ENCODE measurements at regions not wholly inside any gene's neighbourhood (a gene's known extent, or its start where the extent isn't known, plus 50 kb on each side); places are given as distances from the start of the nearest gene placed in this dataset.
"Not testable (repeated sequence)": the region's sequence is repeated elsewhere in the genome, so short reads cannot be mapped to it uniquely, and the experiment has no call there.

DNA sequence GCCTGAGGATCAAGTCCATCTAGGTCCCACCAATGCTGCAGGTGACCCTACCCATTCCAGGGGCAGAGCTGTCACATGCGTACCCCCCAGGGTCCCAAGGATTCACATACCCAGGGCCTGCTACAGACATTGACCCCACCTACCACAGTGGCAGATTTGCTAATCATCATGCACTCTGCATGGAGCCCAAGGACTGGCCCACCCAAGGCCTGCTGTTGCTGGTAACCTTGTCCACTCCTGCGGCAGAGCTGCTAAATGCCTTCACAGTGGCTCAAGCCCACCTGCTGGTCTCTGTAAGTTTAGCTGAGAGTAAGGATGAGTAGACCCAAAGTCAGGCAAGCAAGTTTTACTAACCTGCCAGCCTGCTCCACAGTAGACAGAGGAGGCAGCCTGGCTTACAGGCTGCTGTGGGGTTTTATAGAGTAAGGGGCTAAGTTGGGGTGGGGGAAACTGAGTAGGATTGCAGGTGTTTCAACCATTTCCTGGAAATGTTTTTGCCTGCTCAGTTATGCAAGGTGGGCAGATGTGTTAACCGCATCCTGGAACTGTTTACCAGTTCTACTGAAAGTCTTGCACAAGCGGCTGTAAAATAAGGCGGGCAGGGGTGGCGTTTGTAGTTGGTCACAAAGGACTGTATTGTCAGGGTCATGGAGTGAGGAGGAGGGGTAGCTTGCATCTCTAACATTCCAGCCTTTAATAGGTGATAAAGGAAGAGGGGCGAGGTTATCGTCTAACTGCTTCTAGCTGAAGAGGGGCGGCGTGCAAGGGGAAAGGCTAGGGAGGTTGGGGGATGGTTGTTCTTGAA is 2163.5 kb upstream of the WWC1 start:
- H3K27ac Mint-ChIP-seq (ENCODE audit: unreplicated experiment) = no peak overlapping the region
- peaks cover 4% of the 10 kb centered on the region for H3K9me3 Mint-ChIP-seq (ENCODE audit: low read depth)
- H3K4me1 Mint-ChIP-seq (ENCODE audit: low read depth) = no peaks in the 10 kb centered on the region
- H3K27me3 Mint-ChIP-seq (ENCODE audit: low read depth) = no peaks in the 10 kb centered on the region
- DNase-seq (ENCODE audit: low spot score) = peak; percentile 41
- H3K4me3 Mint-ChIP-seq (ENCODE audit: unreplicated experiment) = no peak overlapping the region
- no peaks in the 10 kb centered on the region for H3K36me3 Mint-ChIP-seq (ENCODE audit: low read depth)
- TF ChIP-seq, protein P1, sequence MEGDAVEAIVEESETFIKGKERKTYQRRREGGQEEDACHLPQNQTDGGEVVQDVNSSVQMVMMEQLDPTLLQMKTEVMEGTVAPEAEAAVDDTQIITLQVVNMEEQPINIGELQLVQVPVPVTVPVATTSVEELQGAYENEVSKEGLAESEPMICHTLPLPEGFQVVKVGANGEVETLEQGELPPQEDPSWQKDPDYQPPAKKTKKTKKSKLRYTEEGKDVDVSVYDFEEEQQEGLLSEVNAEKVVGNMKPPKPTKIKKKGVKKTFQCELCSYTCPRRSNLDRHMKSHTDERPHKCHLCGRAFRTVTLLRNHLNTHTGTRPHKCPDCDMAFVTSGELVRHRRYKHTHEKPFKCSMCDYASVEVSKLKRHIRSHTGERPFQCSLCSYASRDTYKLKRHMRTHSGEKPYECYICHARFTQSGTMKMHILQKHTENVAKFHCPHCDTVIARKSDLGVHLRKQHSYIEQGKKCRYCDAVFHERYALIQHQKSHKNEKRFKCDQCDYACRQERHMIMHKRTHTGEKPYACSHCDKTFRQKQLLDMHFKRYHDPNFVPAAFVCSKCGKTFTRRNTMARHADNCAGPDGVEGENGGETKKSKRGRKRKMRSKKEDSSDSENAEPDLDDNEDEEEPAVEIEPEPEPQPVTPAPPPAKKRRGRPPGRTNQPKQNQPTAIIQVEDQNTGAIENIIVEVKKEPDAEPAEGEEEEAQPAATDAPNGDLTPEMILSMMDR (IDR thresholded peaks at IDR 0.05) = no peak

DNA sequence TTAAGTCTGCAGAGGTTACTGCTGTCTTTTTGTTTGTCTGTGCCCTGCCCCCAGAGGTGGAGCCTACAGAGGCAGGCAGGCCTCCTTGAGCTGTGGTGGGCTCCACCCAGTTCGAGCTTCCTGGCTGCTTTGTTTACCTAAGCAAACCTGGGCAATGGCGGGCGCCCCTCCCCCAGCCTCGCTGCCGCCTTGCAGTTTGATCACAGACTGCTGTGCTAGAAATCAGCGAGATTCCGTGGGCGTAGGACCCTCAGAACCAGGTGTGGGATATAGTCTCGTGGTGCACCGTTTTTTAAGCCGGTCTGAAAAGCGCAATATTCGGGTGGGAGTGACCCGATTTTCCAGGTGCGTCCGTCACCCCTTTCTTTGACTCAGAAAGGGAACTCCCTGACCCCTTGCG is 2146.3 kb upstream of the WWC1 start:
- not testable (repeated sequence) for H3K36me3 Mint-ChIP-seq (ENCODE audit: low read depth); H3K4me1 Mint-ChIP-seq (ENCODE audit: low read depth); H3K4me3 Mint-ChIP-seq (ENCODE audit: unreplicated experiment); H3K27ac Mint-ChIP-seq (ENCODE audit: unreplicated experiment); H3K27me3 Mint-ChIP-seq (ENCODE audit: low read depth); DNase-seq (ENCODE audit: low spot score)
- H3K9me3 Mint-ChIP-seq (ENCODE audit: low read depth) = peaks cover 24% of the 10 kb centered on the region

DNA sequence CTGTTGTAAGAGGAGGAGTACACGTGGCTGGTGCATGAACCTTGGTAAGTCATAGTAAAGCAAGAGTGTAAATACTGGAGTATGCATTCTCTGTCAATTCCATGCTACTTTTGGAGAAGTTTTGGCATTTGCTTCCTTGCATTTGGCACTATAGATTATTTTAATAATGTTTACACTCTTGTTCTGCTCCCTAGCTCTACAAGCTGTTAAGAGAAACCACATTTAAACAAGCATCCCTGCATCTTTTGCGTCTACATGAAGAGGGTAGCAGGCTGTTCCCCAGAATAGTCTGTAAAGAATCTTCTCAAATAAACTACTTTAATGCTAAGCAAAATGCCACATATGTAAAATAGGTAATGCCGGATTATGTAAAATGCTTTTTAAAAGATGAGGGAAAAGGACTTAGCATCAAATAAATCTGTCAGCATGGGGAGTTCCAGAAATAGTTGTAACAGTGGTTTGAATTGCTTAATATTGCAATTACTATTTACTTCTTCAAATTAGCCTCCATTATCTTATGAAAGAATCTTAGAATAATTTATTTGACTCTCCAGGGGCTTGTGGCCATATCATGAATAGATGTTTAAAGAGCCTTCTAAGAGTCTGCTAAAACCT is 2127.3 kb upstream of the WWC1 start:
- no peak for DNase-seq (ENCODE audit: low spot score)
- Mint-ChIP-seq H3K27ac (ENCODE audit: unreplicated experiment) (no peak overlapping the region), H3K27me3 (ENCODE audit: low read depth) (no peaks in the 10 kb centered on the region), H3K4me1 (ENCODE audit: low read depth) (no peaks in the 10 kb centered on the region), H3K4me3 (ENCODE audit: unreplicated experiment) (no peak overlapping the region), H3K9me3 (ENCODE audit: low read depth) (no peaks in the 10 kb centered on the region), H3K36me3 (ENCODE audit: low read depth) (no peaks in the 10 kb centered on the region)
- TF ChIP-seq, protein P1 (IDR thresholded peaks at IDR 0.05) = no peak

DNA sequence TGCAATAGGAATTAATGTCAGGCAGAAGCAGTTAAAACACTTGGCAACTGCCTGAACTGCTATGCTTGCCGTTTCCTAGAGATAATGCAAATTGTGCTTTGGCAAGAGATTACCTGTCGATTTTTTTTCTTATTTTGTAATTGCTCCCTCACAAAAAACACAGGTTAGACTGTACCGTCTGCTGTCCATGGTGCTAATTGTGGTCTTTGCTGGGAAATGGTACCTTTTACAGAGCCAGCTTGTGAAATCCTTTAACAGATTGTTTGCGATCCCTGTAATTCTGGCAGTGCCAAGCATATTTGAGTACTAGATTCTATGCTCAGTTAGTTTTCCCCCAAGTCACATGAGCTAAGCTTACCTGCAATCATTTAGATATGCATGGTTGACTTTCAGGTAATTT is 2125.8 kb upstream of the WWC1 start:
- TF ChIP-seq, protein P1 (IDR thresholded peaks at IDR 0.05) = no peak
- Mint-ChIP-seq H3K4me1 (ENCODE audit: low read depth) (no peaks in the 10 kb centered on the region), H3K27me3 (ENCODE audit: low read depth) (no peaks in the 10 kb centered on the region), H3K27ac (ENCODE audit: unreplicated experiment) (no peak overlapping the region), H3K9me3 (ENCODE audit: low read depth) (no peaks in the 10 kb centered on the region), H3K36me3 (ENCODE audit: low read depth) (no peaks in the 10 kb centered on the region), H3K4me3 (ENCODE audit: unreplicated experiment) (no peak overlapping the region)
- no peak for DNase-seq (ENCODE audit: low spot score)

DNA sequence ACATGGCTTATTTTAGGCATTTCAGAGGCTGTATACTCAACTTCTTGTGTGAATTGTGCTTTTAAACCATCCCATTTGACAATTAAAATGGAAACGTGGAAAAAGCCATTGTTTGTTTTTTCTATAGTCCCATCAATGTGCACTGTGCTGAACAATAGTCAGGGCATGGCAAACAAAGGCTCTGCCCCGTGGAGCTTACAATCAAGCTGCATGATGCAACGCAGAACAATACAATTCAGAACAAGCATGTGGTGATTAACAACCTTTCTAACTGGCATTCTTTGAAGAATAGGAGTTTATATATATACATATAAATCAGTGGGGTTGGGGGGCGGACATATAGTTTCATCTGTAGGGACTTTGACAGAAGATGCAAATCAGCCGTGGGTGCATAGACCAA is 2125.4 kb upstream of the WWC1 start:
- TF ChIP-seq, protein P1 (IDR thresholded peaks at IDR 0.05) = no peak
- Mint-ChIP-seq H3K27ac (ENCODE audit: unreplicated experiment) (no peak overlapping the region), H3K27me3 (ENCODE audit: low read depth) (no peaks in the 10 kb centered on the region), H3K4me3 (ENCODE audit: unreplicated experiment) (no peak overlapping the region), H3K9me3 (ENCODE audit: low read depth) (no peaks in the 10 kb centered on the region), H3K36me3 (ENCODE audit: low read depth) (no peaks in the 10 kb centered on the region), H3K4me1 (ENCODE audit: low read depth) (no peaks in the 10 kb centered on the region)
- DNase-seq (ENCODE audit: low spot score) = no peak
